RPMI8226 (cell line): ENCODE measurements at regions not wholly inside any gene's neighbourhood (a gene's known extent, or its start where the extent isn't known, plus 50 kb on each side); places are given as distances from the start of the nearest gene placed in this dataset.

Source experiments
- DNase-seq: peaks from one replicate; pipeline ENCODE4 v3.0.0-alpha.2; 2015

DNA sequence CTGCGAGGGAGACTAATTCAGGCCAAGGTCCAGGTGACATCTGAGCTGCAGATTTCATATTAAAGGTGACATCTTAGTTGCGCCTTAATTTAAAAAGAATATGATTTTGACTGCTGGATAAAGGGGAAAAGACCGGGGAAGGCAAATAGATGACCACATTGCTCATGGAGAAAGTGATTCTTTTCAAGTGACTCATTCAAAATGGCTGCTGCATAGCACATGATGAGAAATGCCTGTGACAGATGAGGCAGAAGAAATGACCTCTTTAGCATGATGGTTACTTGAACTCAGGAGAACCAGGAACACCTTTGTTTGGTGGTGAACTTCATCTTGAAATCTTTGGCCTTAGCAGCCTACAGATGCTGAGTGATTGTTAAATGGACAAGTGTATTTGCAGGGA, 385.8 kb upstream of the TRIB2 start:
- DNase-seq: no peak

DNA sequence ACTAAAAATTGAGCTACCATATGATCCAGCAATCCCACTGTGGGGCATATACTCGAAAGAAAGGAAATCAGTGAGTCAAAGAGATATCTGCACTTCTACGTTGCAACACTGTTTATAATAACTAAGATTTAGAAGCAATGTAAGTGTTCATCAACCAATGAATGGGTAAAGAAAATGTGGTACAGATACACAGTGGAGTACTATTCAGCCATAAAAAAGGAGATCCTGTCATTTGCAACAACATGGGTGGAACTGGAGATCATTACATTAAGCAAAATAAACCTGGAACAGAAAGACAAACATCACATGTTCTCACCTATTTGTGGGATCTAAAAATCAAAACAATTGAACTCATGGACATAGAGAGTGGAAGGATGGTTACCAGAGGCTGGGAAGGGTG, 385.0 kb upstream of the TRIB2 start:
- no peak for DNase-seq

DNA sequence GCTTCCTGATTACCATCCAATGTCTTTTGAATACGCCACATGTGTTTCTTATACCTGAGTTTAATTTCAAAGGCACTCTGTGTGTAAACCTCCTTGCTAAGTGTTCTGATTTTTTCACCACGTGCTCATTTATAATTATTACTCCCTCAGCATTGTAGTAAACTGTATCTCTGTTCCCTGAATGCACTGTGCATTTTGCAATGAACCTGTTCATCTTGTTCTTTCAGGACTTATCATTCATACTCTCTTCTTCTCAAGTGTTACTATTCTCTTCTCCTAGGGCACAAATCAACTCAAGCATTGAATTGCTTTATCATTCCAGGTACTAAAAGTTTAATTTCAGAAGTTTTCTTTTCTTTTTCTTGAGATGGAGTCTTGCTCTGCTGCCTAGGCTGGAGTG, 383.4 kb upstream of the TRIB2 start:
- DNase-seq: no peak

DNA sequence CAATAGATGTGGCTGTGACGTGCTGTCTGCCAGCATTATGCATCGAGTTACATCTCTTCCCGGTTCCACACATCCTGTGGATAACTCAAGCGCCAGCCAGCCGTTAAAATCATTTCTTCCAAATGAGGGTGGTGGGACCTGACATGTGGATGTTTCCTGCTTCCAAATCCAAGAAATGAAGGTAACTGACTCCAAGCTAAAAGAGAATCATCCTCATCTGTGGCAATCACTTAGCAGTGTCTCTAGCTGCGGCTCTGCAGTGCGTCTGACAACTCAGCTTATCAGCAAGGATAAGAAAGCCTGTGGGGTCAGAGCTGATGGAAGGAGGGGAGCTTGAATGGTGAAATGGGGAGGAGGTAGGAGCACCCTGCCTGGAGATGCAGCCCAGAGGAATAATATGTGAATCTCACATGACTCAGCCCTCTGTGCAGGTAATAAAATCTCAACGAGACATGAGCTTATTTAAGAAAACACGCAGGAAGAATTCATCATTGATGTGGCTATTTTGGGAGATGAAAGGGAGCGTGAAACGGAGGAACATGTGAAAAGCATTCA, 382.2 kb upstream of the TRIB2 start:
- no peak for DNase-seq

DNA sequence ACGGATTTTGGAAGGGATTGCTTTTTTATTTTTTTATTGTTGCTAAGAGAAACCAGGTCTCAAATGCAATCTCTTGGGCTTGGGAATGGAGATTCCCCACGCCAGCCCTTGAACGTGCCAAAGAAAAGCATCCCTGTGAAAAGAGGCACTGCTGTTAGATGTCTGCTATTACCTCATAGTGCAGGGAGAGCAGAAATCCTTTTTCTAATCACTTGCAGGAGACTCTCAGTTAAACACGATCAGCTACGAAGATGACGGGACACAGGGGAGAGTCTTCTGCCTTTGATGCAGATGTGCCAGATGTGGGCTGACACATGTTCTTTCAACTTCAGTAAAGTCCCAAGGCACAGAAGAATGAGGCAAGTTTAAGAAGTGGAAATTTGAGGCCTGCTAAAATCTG, 381.6 kb upstream of the TRIB2 start:
- no peak for DNase-seq

DNA sequence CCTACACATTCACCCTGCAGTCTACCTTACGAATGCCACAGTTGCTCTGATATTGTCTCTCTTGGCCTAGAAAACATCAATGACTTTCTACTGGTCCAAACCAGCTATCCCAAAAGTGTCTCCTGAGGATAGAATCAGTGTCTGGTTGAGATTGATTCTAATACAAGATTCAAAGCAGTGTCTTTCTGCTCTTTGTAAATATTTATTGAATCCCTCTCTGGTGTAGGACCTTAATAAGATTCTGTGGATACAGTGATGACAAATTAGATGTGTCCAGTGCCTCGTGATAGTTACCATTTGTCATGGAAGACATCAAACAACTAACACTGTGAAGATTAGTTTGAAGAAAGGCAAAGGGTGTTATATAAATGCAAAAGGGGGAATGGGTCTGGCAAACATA, 380.7 kb upstream of the TRIB2 start:
- DNase-seq: no peak

DNA sequence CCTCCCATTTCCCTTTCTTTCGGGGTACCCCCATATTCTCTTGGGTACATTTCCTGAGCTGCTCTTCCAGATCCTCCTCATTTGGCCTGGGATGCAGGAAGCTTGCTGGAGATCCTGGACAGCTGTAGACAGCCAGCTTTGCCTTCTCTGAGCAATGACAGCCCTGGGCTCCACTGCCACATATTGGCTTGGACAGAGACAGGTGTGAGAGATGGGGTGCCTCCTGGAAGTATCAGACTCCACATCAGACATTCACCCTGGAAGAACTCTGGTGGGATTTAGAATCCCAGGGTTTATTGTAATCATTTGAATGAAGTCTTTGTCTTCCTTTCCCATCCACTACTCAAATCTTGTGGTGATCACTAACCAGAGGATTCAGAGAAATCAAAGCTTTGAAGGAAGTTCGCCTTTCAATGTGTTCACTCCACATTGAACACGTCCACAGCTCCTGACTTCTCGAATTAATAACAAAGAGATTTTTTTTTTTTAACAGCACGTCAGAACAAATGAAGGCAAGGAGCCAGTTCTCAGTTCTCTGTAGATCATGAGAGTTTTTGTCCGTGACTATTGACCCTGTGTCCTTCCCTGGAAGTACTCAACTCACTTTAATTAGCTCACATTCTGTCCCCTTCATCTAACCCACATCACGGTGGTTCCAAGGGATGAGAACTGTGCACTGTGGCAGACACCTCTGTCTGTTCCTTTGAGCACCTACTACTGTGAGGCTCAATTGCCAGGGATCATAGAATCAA, 377.6 kb upstream of the TRIB2 start:
- no peak for DNase-seq

DNA sequence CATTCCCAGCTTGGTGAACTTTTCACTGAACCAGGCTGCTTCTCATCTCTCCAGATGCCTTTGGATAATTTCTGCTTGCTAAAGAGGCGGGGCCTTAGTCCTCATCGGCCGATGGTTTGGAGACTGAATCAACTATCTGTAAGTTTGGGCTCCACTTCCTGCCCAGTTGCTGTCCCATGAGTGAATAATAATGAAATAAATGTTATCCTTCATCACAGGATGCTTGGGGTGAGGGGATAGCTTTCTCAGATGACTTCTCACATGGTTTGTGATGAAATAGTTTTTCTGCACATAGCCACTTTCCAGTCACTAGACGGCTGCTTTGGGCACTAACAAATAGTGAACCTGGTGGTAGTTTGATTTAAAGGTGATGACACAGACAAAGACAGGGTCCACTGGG, 376.6 kb upstream of the TRIB2 start:
- DNase-seq: no peak

DNA sequence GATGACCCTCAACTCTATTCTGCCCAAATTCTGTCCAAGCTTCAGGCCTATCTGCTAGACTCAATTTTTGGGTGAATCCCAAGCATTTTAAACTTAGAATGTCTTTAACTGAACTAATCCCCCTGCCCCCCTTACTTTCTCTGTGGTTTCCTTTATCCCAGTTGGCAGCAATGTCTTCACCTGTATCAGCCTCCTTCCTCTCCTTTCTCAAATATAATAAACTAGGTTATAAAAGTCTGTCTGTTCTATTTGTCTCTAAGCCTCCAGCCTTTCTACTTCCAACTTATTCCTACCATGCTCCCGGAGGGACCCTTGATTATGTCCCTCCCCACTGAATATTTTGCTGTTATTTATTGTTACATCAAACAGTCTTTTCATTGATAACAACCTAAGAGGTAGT, 375.5 kb upstream of the TRIB2 start:
- no peak for DNase-seq

DNA sequence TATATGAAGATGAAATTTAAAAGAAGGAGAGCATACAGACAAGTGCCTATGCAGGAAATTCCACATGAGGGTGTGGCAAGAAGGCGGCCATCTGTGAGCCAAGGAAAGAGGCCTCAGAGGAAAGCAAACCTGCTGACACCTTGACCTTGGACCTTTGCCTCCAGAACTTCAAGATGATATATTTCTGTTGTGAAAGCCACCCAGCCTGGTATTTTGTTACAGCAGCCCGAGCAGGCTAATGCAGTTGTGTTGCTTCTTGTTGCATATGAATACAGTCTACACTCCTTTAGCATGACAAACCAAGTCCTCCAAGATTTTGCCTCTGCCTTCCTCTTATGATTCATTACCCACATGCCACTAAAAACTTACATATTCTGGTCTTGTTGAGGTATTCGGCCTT, 374.8 kb upstream of the TRIB2 start:
- DNase-seq: no peak

DNA sequence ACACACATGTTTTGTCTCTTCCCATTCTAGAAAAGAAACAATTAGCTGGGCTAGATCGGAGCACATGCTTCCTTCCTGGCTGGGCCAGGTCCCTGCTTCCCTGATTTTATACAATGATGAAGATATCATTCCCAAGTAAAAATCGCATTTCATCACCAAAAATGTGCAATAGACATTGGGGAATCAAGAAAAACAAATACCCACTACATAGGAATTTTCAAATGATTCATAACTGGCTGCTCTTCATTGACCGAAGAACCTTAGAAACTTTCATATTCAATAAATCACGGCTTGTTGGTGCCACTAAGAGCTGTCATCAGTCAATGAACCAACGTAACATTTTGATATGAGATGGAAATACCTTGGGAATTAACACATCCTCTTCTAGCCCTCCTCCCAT, 373.6 kb upstream of the TRIB2 start:
- DNase-seq: no peak

DNA sequence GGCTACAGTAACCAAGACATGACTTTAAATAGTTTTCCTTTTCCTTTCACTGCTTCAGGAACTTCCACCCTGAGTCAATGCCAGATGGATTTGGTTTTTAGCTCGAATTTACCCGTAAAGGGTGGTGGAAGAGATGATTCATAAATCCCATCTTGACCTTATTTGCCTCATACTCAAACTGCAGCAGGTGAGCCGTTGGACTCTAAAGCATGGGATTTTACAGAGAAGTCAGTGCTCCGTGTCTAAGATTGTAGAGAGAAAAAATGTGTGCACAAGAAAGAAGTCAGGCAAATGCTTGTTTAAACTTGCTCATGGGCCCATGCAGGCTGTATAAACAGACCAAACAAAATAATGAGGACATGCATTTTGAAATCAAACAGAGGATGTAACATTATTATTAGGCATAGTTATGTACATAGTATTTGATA, 369.7 kb upstream of the TRIB2 start:
- DNase-seq: no peak

DNA sequence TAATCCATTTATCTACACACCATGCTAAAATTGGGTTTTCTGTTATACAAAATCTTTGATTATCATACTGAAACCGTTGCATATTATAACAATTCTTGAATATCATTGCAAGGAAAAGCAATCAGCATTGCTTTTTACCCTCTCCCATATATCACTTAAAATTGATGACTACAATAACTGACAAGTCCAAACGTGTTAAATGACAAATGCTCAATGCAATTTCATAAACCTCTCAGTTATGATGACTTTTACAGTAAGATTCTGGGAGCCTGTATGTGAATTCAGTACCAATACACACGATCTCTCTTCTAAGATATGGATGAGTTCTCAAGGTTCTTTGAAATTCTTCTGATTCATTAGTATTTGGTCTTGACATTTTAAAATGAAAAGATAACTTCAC, 368.5 kb upstream of the TRIB2 start:
- no peak for DNase-seq

DNA sequence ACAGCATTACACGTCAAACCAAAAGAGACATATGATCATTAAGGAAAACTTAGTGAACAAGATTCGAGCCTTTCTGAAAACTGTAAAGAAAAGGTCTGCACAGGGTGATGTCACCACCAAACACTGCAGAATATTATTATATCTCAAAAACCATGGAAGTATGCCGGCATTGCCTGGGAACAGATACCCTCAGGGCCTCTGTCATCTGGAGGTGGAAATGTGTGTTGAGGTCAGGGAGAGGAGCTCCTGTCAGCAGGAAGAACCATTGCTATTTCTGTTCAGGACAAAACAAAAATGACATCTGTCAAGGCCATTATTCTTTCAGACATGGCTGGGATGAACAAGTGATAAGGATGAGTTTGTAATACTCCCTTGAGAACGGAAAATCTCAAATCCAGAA, 365.9 kb upstream of the TRIB2 start:
- no peak for DNase-seq

DNA sequence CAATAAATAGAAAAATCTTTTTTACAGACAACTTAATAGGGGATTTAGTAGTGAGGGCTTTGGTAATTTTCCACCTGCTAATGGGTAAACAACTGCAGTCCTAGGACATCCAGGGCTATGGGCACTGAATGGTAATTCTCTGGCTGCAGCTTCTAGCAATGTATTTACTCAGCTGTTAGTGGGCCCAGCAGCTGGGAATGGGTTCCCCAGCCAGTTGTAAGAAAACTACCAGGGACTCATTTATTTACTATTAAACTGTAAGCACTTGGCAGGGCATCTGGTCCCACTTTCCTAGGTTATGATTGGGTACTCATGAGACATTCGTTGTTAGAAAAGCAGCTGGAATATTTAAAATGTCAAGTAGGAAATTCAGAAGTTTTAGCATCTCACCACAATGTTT, 363.8 kb upstream of the TRIB2 start:
- DNase-seq: no peak

DNA sequence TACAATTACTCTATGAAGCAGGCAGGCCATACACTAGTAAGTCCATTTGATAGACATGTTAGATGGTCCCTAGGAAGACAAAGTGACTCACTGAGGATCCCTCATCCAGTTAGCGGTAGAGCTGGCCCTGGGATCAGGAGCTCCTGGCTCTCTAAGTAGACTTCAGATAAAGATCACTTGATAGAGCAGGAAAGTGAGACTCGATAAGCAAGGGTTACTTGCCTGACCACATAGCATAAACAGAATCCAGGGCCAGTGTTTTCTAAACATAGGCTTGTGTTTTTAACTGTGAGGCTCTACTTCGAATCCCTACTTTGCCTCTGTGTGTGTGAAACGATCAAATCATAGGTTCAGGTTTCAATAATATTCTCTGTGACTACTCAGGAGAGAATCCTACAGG, 355.2 kb upstream of the TRIB2 start:
- DNase-seq: no peak

DNA sequence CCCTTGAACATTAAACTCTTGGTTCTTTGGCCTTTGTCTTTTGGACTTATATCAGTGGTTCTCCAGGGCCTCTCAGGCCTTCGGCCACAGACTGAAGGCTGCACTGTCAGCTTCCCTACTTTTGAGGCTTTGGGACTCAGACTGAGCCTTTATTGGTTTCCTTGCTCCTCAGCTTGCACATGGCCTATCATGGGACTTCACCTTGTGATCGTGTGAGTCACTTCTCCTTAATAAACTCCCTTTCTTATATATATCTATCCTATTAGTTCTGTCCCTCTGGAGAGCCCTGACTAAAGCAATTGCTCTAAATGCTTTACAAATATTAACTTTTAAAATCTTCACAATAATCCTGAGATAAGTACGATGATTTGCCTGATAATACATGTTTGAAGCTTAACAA, 353.6 kb upstream of the TRIB2 start:
- no peak for DNase-seq

DNA sequence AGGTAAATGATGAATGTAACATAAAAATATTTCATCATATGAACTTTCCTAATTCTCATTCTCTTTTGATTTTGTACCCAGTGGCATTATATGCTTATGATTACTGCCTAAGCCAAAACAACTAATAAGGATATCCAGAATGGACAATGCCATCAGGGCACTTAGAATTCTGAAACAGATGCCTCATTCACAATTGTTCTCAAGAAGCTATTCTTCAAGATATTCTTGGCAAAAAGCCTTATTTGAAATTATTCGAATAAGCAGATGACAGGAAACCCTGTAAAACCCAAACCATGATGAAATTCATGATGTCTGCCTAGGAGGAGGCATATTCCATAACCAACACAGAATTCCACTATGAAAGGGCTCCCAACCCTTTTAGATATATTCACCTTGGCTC, 353.2 kb upstream of the TRIB2 start:
- no peak for DNase-seq

DNA sequence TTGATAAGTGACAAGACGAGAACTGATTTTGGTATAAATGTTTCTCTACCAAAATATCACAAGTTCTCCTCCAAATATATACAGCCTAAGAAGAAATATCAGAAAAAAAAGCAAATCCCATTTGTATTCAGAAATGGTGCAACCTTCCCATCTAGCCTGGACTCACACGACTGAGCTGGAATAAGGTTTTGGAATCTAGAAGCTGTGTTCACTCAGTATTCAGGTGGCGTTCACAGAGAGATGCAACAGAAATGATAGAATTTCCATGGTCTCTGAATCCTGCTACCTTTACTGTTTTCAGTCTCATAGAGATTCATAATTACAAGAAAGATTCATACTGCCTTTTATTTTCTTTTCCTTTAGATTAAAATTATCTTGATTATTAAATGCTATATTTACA, 347.2 kb upstream of the TRIB2 start:
- DNase-seq: no peak

DNA sequence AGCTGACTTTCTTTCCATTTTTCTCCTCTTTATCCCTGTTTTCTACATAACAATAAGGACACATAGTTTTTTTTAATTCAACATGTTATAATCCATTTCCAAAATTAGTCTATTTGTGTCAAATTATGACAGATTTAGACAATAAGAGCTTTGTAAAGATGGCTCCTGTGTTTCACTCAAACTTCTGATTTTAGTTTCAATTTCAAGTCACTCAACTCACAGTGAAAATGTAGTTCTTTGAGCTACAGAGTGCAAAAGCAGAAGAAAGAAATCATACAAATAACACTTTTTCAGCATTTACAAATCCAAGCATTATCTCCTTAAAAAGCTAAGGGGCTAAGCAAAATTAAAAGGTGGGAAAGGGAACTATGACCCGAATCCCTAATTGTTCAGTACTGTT, 340.7 kb upstream of the TRIB2 start:
- no peak for DNase-seq

DNA sequence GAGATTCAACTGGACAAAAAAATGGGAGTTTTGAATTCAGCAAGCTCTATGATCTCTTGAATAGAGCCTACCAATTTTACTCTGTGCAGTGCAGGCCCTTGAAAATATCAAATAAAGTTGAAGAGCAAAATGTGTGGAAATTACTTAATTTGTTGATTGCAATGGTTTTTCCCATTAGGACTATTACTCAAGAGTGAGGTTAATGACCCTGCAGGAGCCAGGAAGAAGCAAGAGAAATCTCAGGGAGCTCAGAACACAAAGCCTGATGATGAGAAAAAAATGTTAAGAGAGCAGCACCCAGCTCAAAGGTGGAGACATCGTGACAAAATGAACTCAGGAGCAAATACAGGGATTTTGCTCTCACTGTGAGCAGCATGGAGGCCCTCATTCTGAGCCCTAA, 337.6 kb upstream of the TRIB2 start:
- no peak for DNase-seq

DNA sequence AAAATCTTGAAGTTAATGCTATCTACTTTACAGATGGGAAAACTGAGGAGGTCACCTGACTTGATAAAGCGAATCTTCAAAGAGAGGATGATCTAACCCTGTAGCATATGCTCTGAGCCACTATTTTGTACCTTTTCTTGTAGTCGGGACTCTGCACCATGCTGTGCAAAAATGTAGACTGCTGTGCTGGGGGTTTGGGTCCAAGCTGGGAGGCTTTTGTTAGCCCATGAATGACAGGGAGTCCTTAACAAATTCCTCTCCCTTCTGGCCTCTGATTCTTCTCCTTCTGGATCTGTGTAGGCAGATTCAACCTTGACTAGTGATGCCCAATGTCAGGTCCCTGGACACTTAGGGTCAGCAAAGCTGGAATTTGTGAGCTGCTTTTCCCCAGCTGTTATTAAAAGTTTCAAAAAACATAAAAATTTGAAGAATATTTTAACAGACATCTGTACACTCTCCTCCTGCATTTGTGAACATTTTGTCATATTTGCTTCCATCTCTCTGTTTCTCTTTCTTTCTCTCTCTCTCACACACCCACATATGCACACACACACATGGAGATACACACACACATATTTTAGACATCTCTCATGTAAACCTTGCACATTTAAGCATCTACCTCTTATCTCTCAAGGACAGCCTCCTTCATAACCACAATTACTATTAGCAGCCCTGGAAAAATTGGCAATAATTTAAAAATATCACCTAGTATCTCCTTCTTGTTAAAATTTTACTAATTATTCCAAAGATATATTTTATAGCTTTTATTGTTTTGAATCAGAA, 335.0 kb upstream of the TRIB2 start:
- DNase-seq: no peak

DNA sequence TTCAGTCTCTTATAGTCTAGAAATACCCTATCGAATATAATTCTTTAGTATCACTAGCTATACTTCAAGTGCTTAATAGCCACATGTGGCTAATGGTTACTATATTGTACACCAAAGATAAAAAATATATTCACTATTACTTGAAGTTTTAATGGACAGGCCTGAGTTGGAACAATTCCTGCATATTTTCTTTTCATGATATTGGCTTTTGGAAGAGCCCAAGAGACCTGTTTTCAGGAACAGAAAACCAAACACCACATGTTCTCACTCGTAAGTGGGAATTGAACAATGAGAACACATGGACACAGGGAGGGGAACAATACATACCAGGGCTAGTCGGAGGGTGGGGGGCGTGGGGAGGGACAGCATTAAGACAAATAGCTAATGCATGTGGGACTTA, 334.4 kb upstream of the TRIB2 start:
- no peak for DNase-seq

DNA sequence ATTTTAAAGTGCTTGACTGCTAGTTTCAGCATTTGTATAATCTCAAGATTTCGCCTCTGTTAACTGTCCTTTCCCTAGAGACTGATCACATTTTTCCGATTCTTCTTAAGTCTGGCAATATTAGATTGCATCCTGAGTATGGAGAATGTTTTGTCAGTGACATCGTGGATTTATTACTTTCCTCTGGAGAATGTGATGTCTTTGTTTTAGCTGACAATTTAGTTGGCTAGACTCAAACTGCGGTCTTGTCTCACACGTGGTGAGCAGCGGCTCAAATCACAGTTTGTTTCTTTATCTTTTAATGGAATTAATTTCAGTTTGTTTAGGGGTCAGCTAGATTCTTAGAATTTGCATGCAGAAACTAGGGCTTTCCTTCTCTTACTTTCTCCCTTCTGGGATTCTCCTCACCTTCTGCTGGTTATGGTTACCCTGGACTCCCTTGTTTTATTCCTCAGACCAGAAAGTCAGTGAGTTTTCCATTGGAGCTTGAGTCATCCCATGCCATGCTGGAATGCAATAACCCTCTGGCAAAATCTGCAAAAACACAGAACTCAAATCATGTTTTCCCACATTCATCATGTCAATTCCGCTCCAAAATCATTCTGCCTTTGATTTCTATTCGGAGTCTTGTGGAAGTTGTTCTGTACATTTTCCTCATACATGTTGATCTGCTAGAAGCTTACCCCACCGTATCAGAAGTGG, 327.2 kb upstream of the TRIB2 start:
- no peak for DNase-seq
